T-helper 1 cell (primary cell): ENCODE measurements at regions not wholly inside any gene's neighbourhood (a gene's known extent, or its start where the extent isn't known, plus 50 kb on each side); places are given as distances from the start of the nearest gene placed in this dataset.
"Not testable (repeated sequence)": the region's sequence is repeated elsewhere in the genome, so short reads cannot be mapped to it uniquely, and the experiment has no call there.

ENCODE experiments used
- DNase-seq, 5 donors: peaks; one replicate each; pipeline ENCODE4 v3.0.0-alpha.2; 2012 to 2020

- DNase-seq: no peak
These were observed 219.4 kb downstream of the MREG start for GRCh38 chr2:215793747-215794595.

DNA sequence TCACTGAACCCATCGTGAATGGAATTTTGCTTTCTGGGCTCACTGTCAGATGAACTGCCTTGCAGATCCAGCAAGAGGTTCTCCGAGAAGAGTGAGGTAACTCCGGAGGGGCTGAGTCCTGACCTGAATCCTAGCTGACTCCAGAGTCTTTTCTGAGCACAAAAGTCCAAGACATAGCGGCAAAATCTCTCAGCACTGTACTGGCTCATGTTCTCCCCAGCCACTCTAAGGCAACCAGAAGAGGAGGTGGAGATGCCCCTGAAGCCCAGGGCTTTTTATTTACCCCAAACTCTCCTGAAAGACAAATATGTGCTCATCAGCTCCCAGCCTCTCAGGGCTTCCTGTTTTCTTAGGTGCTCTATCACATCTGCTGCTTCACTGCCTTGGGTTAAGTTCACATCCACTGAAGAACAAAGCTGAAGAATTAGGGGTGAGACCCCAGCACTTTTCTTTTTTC, 221.8 kb downstream of the MREG start:
- DNase-seq: no peak

GRCh38 chr2:215790523-215791421, 222.6 kb downstream of the MREG start:
- no peak for DNase-seq

- no peak for DNase-seq
These were observed 225.7 kb downstream of the MREG start for GRCh38 chr2:215787565-215788178.

DNA sequence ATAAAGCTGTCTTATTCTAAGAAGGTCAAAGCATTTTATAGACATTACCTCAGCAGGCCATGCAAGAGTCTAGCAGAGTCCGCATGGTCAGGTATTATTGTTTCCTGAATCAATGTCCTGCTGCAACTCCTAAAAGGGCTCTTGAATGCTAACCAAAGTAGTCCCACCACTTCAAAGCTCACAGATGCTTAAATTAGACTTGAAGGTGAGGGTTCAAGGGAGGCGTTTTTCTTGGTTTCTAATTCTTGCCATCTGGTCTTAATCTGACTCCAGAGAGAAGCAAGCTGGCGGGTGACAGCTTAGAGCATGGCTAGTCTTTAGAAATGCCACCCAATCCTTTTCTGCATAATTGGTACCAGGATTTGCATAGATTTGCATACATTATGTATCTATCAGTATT, 226.3 kb downstream of the MREG start:
- no peak for DNase-seq

GRCh38 chr2:215784371-215784783, 229.0 kb downstream of the MREG start:
- DNase-seq: no peak

DNA sequence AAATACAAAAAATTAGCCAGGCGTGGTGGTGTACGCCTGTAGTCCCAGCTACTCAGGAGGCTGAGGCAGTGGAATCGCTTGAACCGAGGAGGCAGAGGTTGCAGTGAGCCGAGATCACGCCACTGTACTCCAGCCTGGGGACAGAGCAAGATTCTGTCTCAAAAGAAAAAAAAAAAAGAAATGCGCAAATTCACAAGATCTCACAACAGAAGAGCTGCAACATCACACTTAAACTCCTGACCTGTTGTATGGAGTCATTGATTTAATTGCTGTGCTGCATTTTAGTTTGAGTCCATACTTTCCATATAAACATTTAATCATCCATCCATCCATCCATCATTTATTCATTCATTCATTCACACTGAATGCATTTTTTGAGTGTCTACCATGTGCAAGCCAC, 229.7 kb downstream of the MREG start:
- DNase-seq: not testable (repeated sequence)

- DNase-seq: no peak
These were observed 230.4 kb downstream of the MREG start for GRCh38 chr2:215782965-215783364.

GRCh38 chr2:215782295-215782694, 231.1 kb downstream of the MREG start:
- DNase-seq: no peak

- DNase-seq: no peak
These were observed 232.3 kb downstream of the MREG start for GRCh38 chr2:215780907-215781685.

- no peak for DNase-seq
These were observed 233.0 kb downstream of the MREG start for GRCh38 chr2:215780313-215780712.

DNA sequence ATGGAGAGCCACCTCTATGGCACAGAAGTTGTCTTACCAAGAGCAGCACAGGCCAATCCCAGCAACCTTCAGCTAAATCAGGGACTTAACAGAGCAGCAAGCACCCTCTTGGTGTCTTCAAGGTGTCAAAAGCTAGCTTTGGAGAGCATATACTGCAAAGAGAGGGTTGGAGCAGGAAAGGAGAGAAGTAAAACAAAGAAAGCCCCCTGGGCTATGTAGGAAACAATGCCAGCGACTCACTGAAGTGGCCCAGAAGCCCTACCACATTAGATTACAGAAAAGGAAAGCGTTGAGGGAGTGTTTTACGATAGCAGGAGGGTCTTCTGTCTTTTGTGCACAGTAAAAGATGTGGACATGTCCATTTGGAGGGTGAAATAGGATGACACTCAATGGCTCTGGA, 233.4 kb downstream of the MREG start:
- DNase-seq: no peak

DNA sequence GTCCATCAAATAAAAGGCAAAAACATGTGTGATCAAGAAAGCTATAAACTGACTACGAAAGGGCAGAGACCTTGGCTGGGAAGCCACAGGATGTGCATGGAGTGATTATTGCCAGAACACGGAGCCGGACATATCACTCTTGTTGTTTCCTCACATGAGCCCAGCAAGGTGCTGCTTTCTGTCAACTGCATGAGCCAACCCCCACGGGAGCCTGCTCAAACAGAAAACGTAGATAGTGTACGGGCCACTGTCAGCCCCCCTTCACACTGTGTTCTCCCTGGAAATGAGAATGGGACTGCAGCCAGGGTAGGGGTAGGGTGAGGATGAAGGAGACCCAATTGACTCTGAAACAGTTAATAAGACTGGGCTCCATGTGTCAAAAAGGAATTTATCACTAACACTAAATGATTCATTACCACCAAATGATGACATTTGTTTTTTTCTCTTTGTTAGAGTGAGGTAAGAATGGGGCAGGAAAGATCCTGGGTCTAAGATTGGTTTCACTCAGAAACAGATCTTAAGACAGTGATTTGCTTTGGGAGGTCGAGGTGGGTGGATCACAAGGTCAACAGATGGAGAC, 235.8 kb downstream of the MREG start:
- no peak for DNase-seq

DNA sequence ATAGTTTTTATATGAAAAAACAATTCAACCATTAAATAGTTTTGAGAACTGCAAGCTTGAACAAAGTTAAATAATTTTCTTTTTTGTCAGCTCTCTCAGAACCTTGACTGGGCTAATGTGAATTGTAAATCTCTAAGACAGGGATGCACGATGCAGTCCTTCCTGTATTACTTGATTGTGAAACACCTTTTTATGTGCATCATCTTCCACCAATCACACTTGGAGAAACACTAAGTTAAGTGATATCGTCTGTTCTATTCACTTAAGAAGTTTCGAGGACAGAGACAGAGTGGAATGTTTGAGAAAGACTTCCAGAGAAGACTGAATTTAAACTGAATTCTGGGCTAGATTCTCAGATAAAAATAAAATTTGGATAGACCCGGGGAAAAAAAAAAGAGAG, 238.2 kb downstream of the MREG start:
- no peak for DNase-seq

DNA sequence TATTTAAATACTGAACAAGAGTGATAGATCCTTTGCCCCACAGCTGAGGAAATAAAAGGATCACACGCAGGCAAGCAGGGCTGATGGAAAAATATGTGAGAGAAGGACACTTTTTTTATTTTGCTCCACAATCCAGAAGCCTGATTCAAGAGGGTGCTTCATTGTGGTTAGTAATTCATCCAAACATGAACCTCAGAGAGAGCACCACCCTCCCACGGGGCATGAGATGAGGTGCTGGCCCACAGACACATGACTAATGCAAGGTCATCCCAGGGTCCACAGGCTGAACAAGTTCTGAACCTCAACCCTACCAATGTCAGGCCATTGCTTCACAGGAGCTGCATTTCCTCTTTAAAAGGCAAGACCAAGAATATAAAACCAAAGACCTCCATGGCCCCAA, 239.6 kb downstream of the MREG start:
- DNase-seq: no peak

GRCh38 chr2:215772634-215773563, 240.5 kb downstream of the MREG start:
- no peak for DNase-seq

- DNase-seq: no peak
These were observed 241.3 kb downstream of the MREG start for GRCh38 chr2:215772003-215772402.

- no peak for DNase-seq
These were observed 242.1 kb downstream of the MREG start for GRCh38 chr2:215771241-215771640.

- DNase-seq: no peak
These were observed 242.7 kb downstream of the MREG start for GRCh38 chr2:215770668-215771067.

DNA sequence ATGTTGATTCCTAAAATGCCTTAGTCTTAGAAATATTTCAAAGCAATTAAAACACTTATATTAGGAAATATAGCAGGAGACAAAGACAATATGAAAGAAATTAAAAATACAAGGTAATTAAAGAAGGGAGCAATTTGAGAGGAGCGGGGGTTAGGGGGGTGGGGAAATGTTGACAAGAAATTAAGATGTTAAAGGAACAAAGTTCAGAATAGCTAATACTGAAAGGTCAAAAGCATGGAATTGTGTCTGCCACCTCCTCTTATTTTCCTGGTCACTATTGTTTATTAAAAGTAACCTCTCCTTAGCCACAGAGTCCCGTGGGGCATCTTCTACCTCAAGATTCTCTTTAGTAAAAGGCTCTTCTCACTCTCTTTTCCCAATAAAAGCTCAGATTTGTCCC, 244.1 kb downstream of the MREG start:
- DNase-seq: no peak

GRCh38 chr2:215767625-215768024, 245.7 kb downstream of the MREG start:
- DNase-seq: no peak
